H9 (cell line): ENCODE measurements at regions not wholly inside any gene's neighbourhood (a gene's known extent, or its start where the extent isn't known, plus 50 kb on each side); places are given as distances from the start of the nearest gene placed in this dataset.

Experiments used
- DNase-seq: peaks from one replicate; pipeline ENCODE4 v3.0.0-alpha.2; 2017
- H2AFZ ChIP-seq: one replicate; pipeline ENCODE4 v1.6.1; 2013; ENCODE audit warnings: mild to moderate bottlenecking, low read length, control low read depth, moderate library complexity
- H2AK5ac ChIP-seq: 2 replicates; pipeline ENCODE4 v1.6.1; 2013; ENCODE audit warnings: low read length, control low read depth, mixed read lengths; ENCODE audit not compliant: insufficient read length
- H2BK120ac ChIP-seq: one replicate; pipeline ENCODE4 v1.6.1; 2013; ENCODE audit warnings: low read depth, mild to moderate bottlenecking, low read length, control low read depth, inconsistent platforms; ENCODE audit not compliant: poor library complexity, severe bottlenecking
- H2BK12ac ChIP-seq: 2 replicates; pipeline ENCODE4 v1.6.1; 2013; ENCODE audit warnings: low read length, control low read depth, mixed read lengths, low read depth; ENCODE audit not compliant: insufficient read length
- H2BK15ac ChIP-seq: 2 replicates; pipeline ENCODE4 v1.6.1; 2013; ENCODE audit warnings: low read depth, low read length, control low read depth
- H2BK20ac ChIP-seq: one replicate; pipeline ENCODE4 v1.6.1; 2013; ENCODE audit warnings: low read depth, mild to moderate bottlenecking, low read length, control low read depth, inconsistent platforms; ENCODE audit not compliant: poor library complexity, severe bottlenecking
- H2BK5ac ChIP-seq: 2 replicates; pipeline ENCODE4 v1.6.1; 2013; ENCODE audit warnings: low read length, control low read depth, mixed read lengths; ENCODE audit not compliant: insufficient read length
- H3K14ac ChIP-seq: 2 replicates; pipeline ENCODE4 v1.6.1; 2013; ENCODE audit warnings: low read length, control low read depth; ENCODE audit not compliant: insufficient read depth
- H3K18ac ChIP-seq: 2 replicates; pipeline ENCODE4 v1.6.1; 2013; ENCODE audit warnings: low read depth, mild to moderate bottlenecking, mixed read lengths, low read length, control low read depth; ENCODE audit not compliant: insufficient read length
- H3K23ac ChIP-seq: 2 replicates; pipeline ENCODE4 v1.6.1; 2013; ENCODE audit warnings: low read length, control low read depth, mixed read lengths, low read depth; ENCODE audit not compliant: insufficient read length
- H3K23me2 ChIP-seq: 2 replicates; pipeline ENCODE4 v1.6.1; 2013; ENCODE audit warnings: low read depth, mild to moderate bottlenecking, mixed read lengths, low read length, control low read depth; ENCODE audit not compliant: insufficient read length, poor library complexity, severe bottlenecking
- H3K27ac ChIP-seq: 2 replicates; pipeline ENCODE4 v1.5.1; 2013; ENCODE audit warnings: low read length, control low read depth, mixed read lengths, low read depth; ENCODE audit not compliant: insufficient read length
- H3K27me3 ChIP-seq: 2 replicates; pipeline ENCODE4 v1.6.1; 2013; ENCODE audit warnings: low read length, control low read depth, inconsistent platforms; ENCODE audit not compliant: insufficient read depth
- H3K4ac ChIP-seq: 2 replicates; pipeline ENCODE4 v1.6.1; 2013; ENCODE audit warnings: low read depth, mild to moderate bottlenecking, control low read depth, inconsistent platforms, low read length, moderate library complexity
- H3K4me1 ChIP-seq: 2 replicates; pipeline ENCODE4 v1.6.1; 2013; ENCODE audit warnings: low read length, control low read depth, inconsistent platforms; ENCODE audit not compliant: insufficient read depth
- H3K4me2 ChIP-seq: 2 replicates; pipeline ENCODE4 v1.6.1; 2013; ENCODE audit warnings: low read length, control low read depth, mixed read lengths; ENCODE audit not compliant: insufficient read length, insufficient read depth
- H3K56ac ChIP-seq: 2 replicates; pipeline ENCODE4 v1.6.1; 2013; ENCODE audit warnings: low read depth, mild to moderate bottlenecking, mixed read lengths, low read length, control low read depth; ENCODE audit not compliant: insufficient read length
- H3K79me1 ChIP-seq: 2 replicates; pipeline ENCODE4 v1.6.1; 2013; ENCODE audit warnings: low read depth, mild to moderate bottlenecking, moderate library complexity, low read length, control low read depth, inconsistent platforms; ENCODE audit not compliant: insufficient read depth, poor library complexity, severe bottlenecking
- H3K79me2 ChIP-seq: 2 replicates; pipeline ENCODE4 v1.6.1; 2013; ENCODE audit warnings: low read length, control low read depth, inconsistent platforms; ENCODE audit not compliant: insufficient read depth
- H3K9ac ChIP-seq: 2 replicates; pipeline ENCODE4 v1.6.1; 2013; ENCODE audit warnings: low read length, control low read depth, mixed read lengths; ENCODE audit not compliant: insufficient read length; ENCODE audit errors: extremely low read depth
- H3K9me3 ChIP-seq: one replicate; pipeline ENCODE4 v1.6.1; 2013; ENCODE audit warnings: low read depth, low read length, inconsistent platforms; ENCODE audit not compliant: control insufficient read depth
- H3T11ph ChIP-seq: one replicate; pipeline ENCODE4 v1.6.1; 2013; ENCODE audit warnings: mild to moderate bottlenecking, low read length, control low read depth, inconsistent platforms
- H4K20me1 ChIP-seq: one replicate; pipeline ENCODE4 v1.6.1; 2013; ENCODE audit not compliant: control insufficient read depth, insufficient read length, insufficient read depth
- H4K5ac ChIP-seq: 2 replicates; pipeline ENCODE4 v1.6.1; 2013; ENCODE audit warnings: low read depth, mild to moderate bottlenecking, mixed read lengths, low read length, control low read depth; ENCODE audit not compliant: insufficient read length
- H4K8ac ChIP-seq: replicated peaks from 2 replicates; pipeline ENCODE4 v1.6.1; 2013; ENCODE audit warnings: low read length, control low read depth, mixed read lengths, low read depth; ENCODE audit not compliant: insufficient read length
- H4K91ac ChIP-seq: 2 replicates; pipeline ENCODE4 v1.6.1; 2013; ENCODE audit warnings: low read depth, mild to moderate bottlenecking, moderate library complexity, mixed read lengths, low read length, control low read depth; ENCODE audit not compliant: insufficient read length
- H3K27ac Mint-ChIP-seq, 3 experiments: 2 replicates in 2 of 3; 3 replicates in 1 of 3; pipeline ENCODE4 v1.8.0; 2020 to 2021; ENCODE audit warnings: mixed read lengths in 3 of 3, mild to moderate bottlenecking in 1 of 3, moderate library complexity in 1 of 3
- H3K27me3 Mint-ChIP-seq: 2 replicates; pipeline ENCODE4 v1.8.0; 2021; ENCODE audit warnings: low read depth, mild to moderate bottlenecking, moderate library complexity, mixed read lengths
- H3K36me3 Mint-ChIP-seq, 3 experiments: 2 replicates in 2 of 3; 3 replicates in 1 of 3; pipeline ENCODE4 v1.8.0; 2020 to 2021; ENCODE audit warnings: low read depth in 3 of 3, mixed read lengths in 3 of 3; ENCODE audit not compliant: insufficient read depth in 1 of 3
- H3K4me1 Mint-ChIP-seq, 2 experiments: 2 replicates each; pipeline ENCODE4 v1.8.0; 2020; ENCODE audit warnings: mixed read lengths in 2 of 2
- H3K4me3 Mint-ChIP-seq, 2 experiments: 2 replicates in 1 of 2; 3 replicates in 1 of 2; pipeline ENCODE4 v1.8.0; 2020 to 2021; ENCODE audit warnings: mild to moderate bottlenecking in 2 of 2, mixed read lengths in 2 of 2, moderate library complexity in 1 of 2
- H3K9me3 Mint-ChIP-seq, 2 experiments: 2 replicates in 1 of 2; 3 replicates in 1 of 2; pipeline ENCODE4 v1.8.0; 2020; ENCODE audit warnings: mild to moderate bottlenecking in 2 of 2, mixed read lengths in 2 of 2, moderate library complexity in 1 of 2
- CTCF ChIP-seq: fragments of 200-600 bp; sonication (generic); conservative IDR thresholded peaks from 3 replicates; pipeline ENCODE4 v1.8.0; 2021; ENCODE audit warnings: antibody characterized with exemption, mild to moderate bottlenecking
- WGBS: extraction: QIAGEN DNeasy Blood & Tissue Kit; methylation state at CpG from one replicate; pipeline ENCODE4 v1.1.7; 2013; ENCODE audit warnings: missing lambda C conversion rate, low lambda C conversion rate, mixed read lengths; ENCODE audit not compliant: insufficient read length; ENCODE audit errors: extremely low coverage; 5-methylcytosine and 5-hydroxymethylcytosine counted together

GRCh38 chr21:31801551-31802219, 69.8 kb upstream of the SCAF4 start:
- H3K4me1 Mint-ChIP-seq: peaks cover 12 to 13% of the 10 kb centered on the region in 2 experiments; a peak in 3 of 4 replicates
- H3K27ac ChIP-seq: no peak overlapping the region
- no peak for TF ChIP-seq CTCF

More at GRCh38 chr21:31801551-31802219, 69.8 kb upstream of the SCAF4 start:
- Histone ChIP-seq H3K27me3 (no peaks in the 10 kb centered on the region), H3K23ac (no peak overlapping the region), H4K91ac (no peak overlapping the region), H3K79me1 (no peaks in the 10 kb centered on the region), H2BK120ac (no peak overlapping the region), H2BK5ac (no peak overlapping the region), H4K5ac (no peak overlapping the region), H2BK15ac (no peak overlapping the region), H3K4ac (no peak overlapping the region), H3K14ac (no peak overlapping the region), H3K4me1 (no peaks in the 10 kb centered on the region), H3K56ac (no peak overlapping the region), H3K18ac (no peak overlapping the region), H3K79me2 (no peaks in the 10 kb centered on the region), H3T11ph (no peak overlapping the region), H2BK12ac (no peak overlapping the region), H3K9me3 (no peaks in the 10 kb centered on the region), H3K9ac (no peak overlapping the region), H2BK20ac (no peak overlapping the region), H3K4me2 (no peak overlapping the region), H4K20me1 (no peaks in the 10 kb centered on the region), H3K23me2 (no peaks in the 10 kb centered on the region), H2AK5ac (no peak overlapping the region), H2AFZ (no peak overlapping the region), H4K8ac (no peak overlapping the region)
- Mint-ChIP-seq H3K4me3 (no peak overlapping the region), H3K27ac (no peak overlapping the region), H3K9me3 (no peaks in the 10 kb centered on the region; a peak in 1 of 5 replicates), H3K36me3 (no peaks in the 10 kb centered on the region; a peak in 1 of 7 replicates), H3K27me3 (no peaks in the 10 kb centered on the region)
- WGBS: no CpG with 5 or more reads among the region's 10 CpGs
- no peak for DNase-seq
